T-helper 1 cell (primary cell): ENCODE measurements at regions not wholly inside any gene's neighbourhood (a gene's known extent, or its start where the extent isn't known, plus 50 kb on each side); places are given as distances from the start of the nearest gene placed in this dataset.

ENCODE experiments used
- DNase-seq, 5 donors: peaks; one replicate each; pipeline ENCODE4 v3.0.0-alpha.2; 2012 to 2020

- DNase-seq: no peak
Measured at GRCh38 chr11:8321876-8322275, 58.2 kb upstream of the LMO1 start.

GRCh38 chr11:8320076-8320475, 56.4 kb upstream of the LMO1 start:
- DNase-seq: no peak

DNA sequence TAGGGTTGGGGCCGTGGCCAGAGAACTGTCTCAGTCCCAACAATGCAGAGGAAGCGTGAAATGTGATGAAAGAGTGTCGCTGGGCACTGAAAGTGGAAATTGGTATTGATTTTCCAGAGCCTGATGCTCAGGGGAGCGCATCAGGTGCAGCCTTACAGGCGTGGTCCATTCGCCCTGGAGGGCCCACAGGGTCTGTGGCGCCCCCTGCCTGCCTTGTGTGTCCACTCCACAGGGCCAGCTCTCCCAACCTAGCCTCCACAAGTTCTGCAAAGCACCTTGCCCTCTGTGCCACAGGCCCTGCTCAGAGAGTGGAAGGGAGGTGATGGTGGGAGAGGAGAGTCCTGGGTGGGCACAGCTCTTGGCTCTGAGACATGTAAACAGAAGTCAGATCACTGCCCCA, 54.9 kb upstream of the LMO1 start:
- no peak for DNase-seq

GRCh38 chr11:8317159-8317558, 53.5 kb upstream of the LMO1 start:
- no peak for DNase-seq

DNA sequence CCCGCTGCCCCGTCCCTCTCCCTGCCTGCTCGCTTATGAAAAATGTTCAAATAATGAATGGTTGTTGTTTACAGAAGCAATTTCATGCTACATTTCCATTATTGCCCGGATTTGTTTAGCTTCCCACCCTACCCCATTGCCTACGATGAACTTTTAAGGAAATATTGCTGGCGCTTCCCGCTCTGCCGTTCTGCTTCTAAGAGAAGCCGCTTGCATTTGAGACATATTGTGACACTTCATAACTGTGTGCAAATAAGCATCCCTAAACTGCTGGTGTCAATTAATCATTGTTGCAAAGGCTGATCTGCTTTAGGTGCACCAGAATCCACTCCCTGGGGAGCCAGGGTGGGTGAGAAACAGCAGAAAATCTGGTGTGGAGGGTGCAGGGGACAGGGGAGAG, 52.3 kb upstream of the LMO1 start:
- no peak for DNase-seq

- no peak for DNase-seq
Measured at GRCh38 chr11:8315463-8315862, 51.8 kb upstream of the LMO1 start.

GRCh38 chr11:8314916-8315315, 51.2 kb upstream of the LMO1 start:
- no peak for DNase-seq

- DNase-seq: no peak
Measured at GRCh38 chr11:8313504-8314090, 49.9 kb upstream of the LMO1 start.
